GM23338 (cell line): ENCODE measurements at regions not wholly inside any gene's neighbourhood (a gene's known extent, or its start where the extent isn't known, plus 50 kb on each side); places are given as distances from the start of the nearest gene placed in this dataset.

Experiments
- EZH2phosphoT487 ChIP-seq: fragments of 200-600 bp; sonication (generic); IDR thresholded peaks from one replicate; pipeline ENCODE4 v1.8.1; 2018; ENCODE audit warnings: antibody characterized with exemption; ENCODE audit not compliant: unreplicated experiment
- NANOG ChIP-seq: IDR thresholded peaks from 2 replicates; pipeline ENCODE4 v1.6.1; 2016; ENCODE audit warnings: antibody characterized with exemption, borderline replicate concordance

DNA sequence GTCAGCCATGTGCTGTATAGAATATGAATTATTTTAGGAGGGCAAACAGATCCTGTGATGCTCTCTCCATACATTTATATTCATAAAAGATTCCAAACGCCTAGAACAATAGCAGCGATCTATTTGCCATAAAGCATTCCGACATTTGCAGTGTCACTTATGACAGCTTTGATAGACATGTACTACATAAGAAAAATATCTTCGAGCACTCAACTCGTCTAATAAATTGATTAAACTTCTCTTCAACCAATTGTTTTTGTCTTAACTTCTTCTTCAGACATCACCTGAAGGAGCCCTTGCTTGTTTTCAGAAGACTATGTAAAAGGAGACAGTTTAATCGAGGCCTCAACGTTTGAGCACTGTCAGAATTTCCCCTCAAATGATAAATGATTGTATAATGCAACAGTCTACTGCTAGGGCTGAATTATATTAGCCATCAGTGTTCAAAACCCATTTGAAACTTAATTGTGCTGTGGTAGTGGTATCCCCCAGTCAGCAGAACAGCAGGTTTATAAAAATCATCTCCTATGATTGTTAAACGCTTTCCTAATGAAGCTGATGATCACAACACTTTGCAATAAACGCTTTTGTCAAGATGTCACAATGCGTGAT, 158.0 kb upstream of the MGMT start:
- TF ChIP-seq NANOG (no peak), EZH2phosphoT487 (no peak)
